Erythroblast (primary cell): ENCODE measurements at regions not wholly inside any gene's neighbourhood (a gene's known extent, or its start where the extent isn't known, plus 50 kb on each side); places are given as distances from the start of the nearest gene placed in this dataset.

Experiments
- GATA1 ChIP-seq: IDR thresholded peaks from 2 replicates; pipeline ENCODE4 v1.6.1; 2011; ENCODE audit warnings: low read depth, mild to moderate bottlenecking, control low read depth, low read length, moderate library complexity
- POLR2A ChIP-seq: IDR thresholded peaks from 2 replicates; pipeline ENCODE4 v1.6.1; 2011; ENCODE audit warnings: mild to moderate bottlenecking, low read length

DNA sequence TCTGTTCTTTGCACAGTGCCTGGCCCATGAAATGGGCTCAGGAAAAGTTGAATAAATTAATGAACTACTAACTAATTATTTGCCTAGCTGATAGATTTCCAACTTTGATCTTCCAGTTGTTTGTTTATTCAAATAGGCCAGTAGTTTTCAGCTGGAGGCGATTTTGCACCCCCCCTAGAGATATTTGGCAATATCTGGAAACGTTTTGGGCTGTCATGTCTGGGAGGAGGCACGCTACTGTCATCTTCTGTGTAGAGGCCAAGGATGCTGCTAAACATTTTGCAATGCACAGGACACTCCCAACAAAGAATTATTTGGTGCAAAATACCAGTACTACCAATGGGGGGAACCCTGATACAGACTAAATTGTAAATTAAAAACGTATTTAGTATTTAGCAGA lies 81.9 kb downstream of the VCX2 start:
- TF ChIP-seq POLR2A: no peak
- no peak for TF ChIP-seq GATA1
